ENCODE measurements at regions not wholly inside any gene's neighbourhood (a gene's known extent, or its start where the extent isn't known, plus 50 kb on each side); places are given as distances from the start of the nearest gene placed in this dataset.
"Not testable (repeated sequence)": the region's sequence is repeated elsewhere in the genome, so short reads cannot be mapped to it uniquely, and the experiment has no call there.

DNA sequence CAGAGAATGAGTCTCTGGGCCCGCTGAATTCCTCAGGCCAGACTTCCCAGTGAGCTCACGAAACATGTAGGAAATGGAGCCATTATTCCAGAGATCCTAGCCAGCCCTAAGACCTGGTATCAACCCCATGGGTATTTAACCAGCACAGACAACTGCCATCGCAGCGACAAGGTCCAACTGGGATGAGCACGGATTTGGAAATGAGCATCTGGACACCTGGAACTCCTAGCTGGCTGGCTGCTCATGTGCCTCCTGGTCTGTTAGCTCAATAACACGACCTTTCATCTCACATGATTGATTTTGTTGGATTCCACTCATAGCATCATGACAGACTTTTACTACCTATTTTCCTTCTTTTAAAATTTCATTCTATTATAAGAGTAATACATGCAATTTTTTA is 51.0 kb downstream of the POU3F3 start:
- DNase-seq (ENCODE audit: low spot score) = no peak

DNA sequence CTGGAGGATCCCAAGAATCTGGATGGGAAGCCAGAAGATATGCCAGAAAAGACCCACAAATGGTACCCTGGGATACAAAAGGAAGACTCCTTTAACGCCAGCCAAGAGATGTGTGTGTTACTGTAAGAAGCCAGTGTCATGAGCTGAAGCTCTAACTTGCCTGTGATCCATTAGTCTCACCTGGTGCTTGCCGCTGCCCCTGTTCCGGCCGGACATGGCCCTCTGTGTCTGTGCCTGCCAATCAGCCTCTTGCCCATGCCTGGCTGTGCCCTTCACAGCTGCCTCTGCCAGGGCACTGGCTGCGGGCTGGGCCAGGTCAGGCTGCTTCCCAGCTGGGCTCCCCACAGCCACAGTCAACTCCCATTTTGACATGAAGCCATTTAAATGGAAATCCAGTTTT is 55.4 kb downstream of the POU3F3 start:
- DNase-seq (ENCODE audit: low spot score) = no peak

DNA sequence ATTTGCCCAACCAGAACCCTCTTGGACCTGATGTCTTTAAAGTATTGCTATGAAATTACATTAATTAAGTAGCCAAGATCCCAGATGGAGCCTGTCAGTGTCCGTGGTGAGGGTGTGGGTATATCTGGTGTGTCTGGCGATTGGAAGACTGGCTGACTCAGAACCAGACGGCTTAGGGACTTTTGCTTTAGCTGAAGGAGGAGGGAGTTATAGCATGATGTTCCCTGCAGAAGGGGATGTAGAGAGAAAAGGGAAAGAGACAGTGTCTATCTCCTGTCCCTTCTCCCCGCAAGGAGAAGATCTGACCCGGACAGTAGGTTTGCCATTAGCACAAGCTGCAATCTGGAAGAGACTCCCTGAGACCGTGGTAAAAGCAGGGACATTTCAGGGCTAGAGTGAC is 60.6 kb downstream of the POU3F3 start:
- DNase-seq (ENCODE audit: low spot score) = no peak

DNA sequence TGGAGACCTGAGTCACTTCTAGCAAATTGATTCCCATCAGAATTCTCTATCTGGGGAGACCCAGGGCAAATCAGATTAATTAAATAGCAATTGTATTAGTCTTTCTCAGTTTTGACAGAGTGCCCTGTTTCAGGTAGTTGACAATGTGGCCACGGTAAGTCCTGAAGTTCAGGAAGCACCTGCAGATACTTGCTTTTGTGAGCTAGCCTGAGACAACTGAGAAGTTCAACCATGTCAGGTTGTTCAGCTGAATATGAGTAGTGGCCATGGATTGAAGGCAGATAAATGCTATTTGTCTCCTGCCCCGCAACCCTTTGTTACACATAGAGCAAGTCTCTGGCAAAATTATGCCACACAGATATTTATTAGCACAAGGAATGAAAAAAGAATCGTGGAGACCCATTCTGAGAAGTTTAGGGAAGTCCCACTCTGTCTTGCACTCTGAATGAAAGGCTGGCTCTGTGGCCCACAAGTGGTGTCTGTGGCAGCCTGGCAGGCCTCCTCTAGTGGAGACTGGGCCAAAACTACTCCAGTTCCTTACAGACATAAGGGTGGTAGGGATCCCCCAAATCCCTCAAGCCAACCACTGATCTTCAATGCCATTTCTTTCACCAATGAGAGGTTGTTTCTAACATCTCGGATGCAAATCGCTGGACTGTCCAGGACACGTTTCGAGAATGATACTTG is 61.3 kb downstream of the POU3F3 start:
- no peak for DNase-seq (ENCODE audit: low spot score)

DNA sequence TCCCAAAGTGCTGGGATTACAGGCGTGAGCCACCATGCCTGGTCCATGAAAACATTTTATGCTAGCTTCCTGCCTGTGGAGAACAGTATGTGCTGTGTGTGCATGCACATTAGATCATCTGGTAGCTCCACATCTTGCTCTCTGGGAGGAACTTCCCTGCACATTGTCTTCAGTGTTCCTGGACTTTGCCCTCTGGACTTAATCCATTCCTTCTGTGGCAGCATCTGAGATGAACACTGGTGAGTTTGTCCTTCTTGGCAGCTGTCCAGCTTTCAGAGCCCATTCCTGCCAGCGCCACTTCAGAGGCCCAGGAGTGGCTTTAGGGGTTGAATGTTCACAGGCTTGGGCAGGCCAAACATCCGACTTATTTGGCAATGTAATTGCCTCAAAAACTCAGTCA is 65.2 kb downstream of the POU3F3 start:
- no peak for DNase-seq (ENCODE audit: low spot score)

DNA sequence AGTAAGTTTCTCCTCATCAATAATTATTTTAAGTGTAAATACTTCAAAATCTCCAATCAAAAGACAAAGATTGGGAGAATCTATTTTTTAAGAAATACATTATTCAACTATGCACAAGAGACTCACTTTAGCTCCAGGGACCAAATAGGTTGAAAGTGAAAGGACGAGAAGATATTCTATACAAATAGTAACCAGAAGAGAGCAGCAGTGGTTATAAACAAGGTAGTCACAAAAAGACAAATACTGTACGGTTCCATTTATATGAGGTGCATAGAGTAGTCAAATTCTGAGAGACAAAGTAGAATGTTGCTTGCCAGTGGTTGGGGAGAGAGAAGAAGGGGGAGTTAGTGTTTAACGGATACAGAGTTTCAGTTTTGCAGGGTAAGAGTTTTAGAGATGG is 69.8 kb downstream of the POU3F3 start:
- no peak for DNase-seq (ENCODE audit: low spot score)

DNA sequence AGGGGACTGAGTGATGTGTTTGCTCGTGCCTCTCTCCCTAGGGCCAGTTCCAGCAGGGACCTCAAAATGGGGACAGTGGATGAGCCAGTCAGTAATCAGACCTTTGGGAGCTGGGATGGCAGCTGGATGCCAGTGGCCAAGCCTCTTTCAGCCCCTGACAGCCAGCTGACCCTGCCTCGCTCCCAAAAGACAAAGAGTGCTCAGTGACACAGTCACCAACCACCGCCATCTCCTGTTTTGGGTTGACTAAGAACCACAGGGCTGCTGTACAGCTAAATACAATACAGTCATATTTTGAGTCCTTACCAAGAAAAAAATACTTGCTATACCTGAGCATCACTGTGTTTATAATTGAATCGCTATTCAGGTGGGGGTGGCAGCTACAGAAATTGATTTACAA is 75.7 kb downstream of the POU3F3 start:
- no peak for DNase-seq (ENCODE audit: low spot score)

DNA sequence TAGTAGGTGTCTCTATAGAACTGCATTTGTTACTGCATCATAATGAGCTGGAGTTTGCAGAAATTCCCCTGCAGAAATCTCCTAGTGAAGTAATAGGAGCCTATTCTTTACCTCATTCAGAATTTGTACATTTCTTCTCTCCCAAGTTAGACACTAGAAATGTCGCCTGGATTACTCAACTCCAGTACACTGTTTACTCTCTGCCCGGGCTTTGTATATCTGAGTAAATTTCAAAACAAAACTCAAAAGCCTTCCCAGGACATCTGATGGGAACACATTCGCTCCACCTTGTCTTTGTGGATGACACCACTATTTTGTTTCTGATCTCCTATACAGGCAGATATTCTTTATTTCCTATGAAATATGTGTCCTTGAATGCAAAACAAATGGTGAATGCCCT is 76.8 kb downstream of the POU3F3 start:
- DNase-seq (ENCODE audit: low spot score) = no peak

DNA sequence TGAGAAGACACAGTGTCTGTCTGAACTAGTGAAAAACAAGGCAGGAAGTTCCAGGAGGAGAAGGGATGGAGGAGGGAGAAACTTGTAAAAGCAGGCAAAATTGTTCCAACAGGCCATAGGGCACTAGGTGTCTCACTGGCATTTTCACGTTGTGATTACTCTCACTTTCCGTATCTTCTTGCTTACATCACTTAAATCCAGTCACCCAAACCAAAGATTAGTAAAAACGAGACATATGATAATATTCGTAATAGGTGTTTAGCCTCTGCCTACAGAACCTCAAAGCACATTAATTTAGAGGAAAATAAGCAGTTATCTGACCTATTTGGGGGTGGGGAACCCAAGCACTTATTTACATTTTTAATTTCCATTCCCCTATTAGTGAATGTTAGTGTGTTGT is 78.3 kb downstream of the POU3F3 start:
- no peak for DNase-seq (ENCODE audit: low spot score)

DNA sequence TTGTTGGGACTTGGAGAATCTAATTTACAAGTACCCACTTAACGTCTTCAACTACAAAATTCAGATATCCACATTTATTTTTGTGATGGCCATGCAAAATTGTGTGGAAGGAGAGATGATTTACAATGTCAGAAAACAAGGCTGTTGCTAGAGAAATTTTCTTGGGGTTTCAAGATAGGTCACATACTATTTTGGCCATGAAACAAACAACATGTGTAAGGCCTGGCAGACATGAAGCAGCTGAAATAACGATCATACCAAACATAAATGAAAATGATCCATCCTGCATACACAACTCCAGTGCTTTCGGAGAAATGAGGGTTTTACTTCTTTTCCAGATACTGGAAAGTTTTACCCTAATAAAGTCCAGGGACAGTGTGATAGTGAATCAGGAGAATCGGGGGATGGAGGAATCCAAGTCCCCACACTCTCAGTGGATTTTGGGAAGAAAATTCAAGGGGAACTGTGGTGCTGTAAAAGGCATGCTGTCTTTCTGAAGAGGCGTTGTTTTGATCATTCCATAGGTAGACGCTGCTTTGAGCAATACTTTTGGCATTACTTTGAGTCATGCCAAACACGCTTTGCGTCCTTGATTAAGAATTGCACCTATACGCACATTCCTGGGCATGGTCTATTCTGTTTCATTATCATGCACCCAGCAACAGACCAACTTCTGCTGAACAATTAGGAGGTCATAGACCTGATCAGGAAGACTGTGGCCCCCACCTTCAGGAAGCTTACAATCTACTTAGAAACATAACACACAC is 79.4 kb downstream of the POU3F3 start:
- no peak for DNase-seq (ENCODE audit: low spot score)

DNA sequence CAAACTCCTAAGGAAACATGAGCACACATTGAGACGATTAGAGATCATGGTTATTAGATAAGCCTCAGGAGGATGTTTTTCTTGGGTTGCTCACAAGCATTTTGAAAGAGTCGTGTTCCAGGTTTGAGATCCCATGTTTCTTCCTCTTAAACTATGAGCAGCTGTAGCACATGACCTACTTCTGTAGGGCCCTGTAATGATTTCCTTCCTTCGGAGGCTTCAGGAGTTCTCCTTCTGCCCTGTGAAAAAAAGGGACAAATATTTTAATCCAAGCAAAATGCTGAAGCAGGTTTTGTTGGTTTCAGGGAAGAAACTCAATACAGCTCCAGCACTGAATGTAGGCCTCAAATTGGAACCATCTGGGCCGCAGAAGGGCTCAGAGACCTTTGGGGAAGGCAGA is 82.6 kb downstream of the POU3F3 start:
- no peak for DNase-seq (ENCODE audit: low spot score)

DNA sequence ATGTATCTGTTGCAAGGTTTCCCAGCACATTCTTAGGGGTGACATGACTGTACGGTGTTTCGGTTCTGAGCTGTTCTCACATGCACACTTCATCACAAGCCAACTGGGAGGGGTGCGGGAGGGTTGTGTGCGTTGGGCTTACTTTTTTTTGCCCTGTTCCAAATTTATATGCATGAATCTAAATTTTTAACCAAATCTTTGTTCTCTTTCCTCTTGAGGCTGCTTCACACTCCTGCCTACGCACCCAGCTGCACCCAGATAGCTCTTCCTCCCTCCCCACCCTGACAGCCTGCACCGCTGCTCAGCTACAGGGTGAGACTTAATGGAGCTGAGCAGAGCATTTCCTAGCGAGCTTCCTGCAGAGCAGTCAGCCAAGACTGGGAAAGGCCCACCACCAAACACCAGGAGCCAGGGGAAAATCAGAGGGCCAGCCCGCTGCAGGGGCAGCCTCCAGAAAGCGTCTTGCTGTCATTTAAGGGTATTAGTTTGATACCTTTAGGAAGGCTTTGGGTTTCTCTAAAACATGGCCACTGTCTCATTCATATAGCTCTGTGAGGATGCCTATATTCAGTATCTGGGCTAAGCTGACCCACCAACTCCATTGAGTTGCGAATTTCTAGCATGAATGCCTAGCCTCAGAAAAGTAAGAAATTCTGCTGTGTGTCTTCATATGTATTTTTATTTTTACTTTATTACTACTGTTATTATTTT is 84.5 kb downstream of the POU3F3 start:
- DNase-seq (ENCODE audit: low spot score) = no peak

DNA sequence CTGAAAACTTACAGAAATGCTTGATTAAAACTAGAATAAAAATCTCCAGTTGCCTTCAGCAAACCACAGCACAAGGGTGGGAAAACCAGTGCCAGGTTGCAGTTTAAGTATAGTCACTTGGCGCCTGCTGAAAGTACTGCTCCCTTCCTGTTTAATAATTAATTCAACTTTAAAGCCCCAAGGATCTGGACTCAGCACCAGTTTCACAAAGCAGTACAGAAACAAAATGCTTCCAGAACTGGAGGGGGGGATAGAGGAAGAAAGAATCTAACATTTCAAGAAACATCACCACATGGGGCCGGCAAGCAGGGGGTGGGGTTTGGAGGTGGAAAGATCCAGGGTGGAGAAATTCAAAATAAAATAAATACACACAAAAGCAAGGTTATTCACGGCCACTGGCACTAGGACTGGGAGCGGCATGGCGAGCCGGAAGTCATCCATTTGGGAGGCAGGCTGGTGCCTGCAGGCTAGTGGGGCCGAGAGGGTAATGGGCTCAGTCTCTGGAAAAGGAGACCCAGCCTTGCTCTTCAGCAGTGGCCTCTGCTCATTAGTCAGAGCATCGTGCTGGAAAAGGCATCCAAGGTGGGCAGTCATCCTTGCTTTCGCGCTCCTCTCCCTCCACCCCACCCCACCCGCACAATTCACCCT is 85.8 kb downstream of the POU3F3 start:
- peak; percentile 17 for DNase-seq (ENCODE audit: low spot score)

DNA sequence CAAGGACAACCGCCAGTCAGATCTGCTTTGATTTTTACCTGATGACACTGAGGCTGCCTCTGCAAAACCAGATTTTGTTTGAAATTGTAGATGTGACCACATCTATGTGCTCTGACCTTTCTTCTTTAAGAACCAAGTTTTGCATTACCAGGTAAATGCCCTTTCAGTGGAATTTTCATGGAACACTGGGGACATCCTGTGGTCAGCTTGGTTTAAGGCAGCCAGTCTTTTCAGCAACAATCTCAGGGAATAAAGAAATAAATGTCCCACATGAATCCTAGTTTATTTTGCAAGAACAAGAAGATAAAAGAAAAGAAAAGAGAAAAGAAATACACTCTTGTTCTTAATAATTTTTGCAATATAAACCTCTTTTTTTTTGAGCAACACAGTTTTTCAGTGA is 90.6 kb downstream of the POU3F3 start:
- peak; percentile 64 for DNase-seq (ENCODE audit: low spot score)

DNA sequence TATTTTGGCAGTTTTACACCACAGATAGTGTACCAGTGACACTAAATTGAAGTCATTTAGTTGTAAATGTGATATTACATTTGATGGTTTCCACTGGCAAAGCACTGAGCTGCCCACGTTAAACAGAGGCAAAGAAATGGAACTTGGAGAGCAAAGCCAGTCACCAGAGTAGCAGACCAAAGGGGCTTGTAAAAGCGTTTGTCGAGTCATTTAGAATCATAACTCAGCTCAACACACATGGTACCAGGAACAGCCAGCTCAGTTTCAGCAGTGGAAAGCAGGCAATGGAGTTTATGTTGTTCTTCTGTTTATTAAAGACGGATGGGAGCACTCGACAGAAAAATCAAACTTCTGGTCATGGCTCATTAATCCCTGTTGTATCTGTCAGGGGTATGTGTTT is 91.2 kb downstream of the POU3F3 start:
- no peak for DNase-seq (ENCODE audit: low spot score)

DNA sequence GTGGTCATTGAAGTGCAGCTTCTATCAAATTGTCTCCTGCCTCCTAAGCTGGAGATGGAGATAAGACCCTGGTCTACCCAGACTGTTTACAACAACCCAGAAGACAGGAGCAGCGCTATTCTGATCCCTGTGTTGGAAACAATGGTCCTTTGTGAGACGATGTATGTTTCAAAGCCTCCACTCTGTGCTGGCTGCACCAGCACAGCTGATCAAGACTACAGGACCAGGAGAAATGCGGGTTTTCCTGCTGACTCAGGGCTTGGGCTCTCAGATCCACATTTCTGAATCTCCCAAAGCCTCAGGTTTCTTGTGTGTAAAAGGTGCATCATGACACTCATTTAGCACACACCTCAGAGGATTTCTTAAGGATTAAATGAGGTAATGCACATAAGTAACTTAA is 92.0 kb downstream of the POU3F3 start:
- no peak for DNase-seq (ENCODE audit: low spot score)

DNA sequence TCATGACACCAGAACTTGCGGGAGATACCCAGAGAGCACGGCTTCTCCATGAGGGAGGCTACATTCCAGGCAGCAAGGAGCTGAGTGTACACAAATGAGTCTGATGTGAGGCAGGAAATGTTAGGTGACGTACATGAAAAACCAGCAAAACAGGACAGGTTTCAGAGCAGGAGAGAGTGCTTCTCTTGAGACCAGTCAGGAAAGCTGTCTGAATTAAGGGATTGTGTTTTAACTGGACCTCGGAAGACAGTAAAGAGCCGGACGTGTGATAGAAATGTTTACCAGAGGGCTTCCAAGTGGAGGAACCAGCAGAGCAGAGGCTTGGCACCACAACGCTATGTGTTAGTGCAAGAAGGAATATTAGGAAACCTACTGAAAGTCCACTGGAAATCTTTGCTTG is 90.4 kb upstream of the MRPS9 start:
- not testable (repeated sequence) for DNase-seq (ENCODE audit: low spot score)

DNA sequence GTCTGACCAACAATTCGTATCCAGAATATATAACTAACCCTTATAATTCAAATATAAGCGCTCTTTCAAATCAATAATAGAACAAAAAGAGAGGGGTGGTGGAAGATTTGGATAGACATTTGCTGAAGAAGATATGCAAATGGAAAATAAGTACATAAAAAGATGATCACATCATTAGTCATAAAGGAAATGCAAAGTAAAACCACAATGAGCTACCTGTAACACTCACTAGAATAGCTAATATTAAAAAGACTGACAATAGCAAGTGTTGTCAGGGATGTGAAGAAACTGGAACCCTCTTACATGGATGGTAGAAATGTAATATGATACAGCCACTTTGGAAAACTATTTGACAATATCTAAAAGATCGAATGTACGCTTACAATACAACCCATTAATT is 84.9 kb upstream of the MRPS9 start:
- no peak for DNase-seq (ENCODE audit: low spot score)

DNA sequence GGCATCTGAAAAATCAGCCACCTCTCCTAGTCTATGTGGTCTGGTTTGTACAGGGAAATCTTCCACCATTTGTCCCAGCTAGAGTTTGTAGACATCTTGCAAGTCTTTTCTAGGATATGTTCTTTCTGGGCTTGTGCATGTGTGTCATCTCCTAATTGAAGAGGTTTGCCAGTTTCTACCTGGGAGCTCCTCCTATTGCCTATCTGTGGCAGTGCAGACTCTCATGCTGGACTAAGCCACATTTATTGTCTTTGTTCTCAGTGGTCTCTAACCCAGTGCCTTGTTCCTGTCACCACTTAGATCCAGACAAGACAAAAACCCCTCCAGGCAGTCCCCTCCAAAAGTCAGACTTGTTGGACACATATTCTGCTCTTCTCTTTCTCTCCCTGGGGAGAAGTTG is 72.0 kb upstream of the MRPS9 start:
- no peak for DNase-seq (ENCODE audit: low spot score)

DNA sequence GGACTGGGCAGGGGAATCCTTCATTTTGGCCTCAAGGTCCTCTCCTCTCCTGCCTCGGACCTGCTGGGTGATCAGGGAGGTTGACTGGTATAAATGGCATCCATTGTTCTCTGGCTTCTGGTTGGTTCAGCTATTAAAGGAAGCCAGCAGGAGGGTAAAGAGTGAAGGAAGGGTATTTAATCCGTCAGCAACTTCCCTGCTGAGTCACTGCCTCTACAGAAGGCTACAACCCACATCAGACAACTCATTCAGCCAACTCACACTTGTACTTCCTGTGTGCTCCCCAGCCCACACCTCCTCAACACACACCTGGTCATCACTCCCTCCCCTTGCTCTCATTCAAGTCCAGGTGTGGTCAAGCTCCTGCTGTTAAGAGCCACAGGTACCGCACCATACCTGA is 68.3 kb upstream of the MRPS9 start:
- DNase-seq (ENCODE audit: low spot score) = no peak

DNA sequence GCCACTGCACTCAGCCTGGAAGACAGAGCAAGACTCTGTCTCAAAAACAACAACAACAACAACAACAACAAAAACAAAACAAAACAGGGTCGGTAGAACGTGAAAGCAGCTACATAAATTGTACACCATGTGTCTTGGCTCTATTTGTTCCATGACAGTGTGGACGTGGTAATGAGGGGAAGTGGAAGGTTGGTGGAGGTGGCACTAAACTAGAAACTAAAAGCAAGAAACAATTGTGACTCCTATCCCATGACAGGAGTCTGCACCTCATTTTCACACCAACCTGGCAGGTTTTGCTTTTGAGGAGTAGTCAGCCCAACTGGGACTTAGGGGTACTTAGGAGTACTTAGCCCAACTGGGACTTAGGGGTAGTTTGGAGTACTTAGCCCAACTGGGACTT is 62.5 kb upstream of the MRPS9 start:
- DNase-seq (ENCODE audit: low spot score) = no peak

DNA sequence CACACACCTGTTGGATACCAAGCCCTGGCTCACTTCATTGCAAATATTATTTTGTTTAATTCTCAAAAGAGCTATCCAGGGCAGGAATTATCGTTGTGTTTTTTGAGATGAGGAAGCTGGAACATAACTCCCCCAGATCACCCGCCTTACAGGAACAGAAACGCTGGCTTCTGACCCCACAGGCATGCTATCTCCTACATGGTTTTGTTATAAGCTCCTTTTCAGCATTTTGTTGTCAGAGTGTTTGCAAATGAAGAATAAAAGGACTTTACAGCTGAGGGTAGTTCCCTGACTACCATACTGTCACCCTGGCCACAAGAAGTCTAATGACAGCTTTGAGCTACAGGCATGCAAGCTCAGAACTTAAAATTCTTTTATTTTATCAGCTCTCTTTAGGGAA is 62.0 kb upstream of the MRPS9 start:
- DNase-seq (ENCODE audit: low spot score) = no peak

DNA sequence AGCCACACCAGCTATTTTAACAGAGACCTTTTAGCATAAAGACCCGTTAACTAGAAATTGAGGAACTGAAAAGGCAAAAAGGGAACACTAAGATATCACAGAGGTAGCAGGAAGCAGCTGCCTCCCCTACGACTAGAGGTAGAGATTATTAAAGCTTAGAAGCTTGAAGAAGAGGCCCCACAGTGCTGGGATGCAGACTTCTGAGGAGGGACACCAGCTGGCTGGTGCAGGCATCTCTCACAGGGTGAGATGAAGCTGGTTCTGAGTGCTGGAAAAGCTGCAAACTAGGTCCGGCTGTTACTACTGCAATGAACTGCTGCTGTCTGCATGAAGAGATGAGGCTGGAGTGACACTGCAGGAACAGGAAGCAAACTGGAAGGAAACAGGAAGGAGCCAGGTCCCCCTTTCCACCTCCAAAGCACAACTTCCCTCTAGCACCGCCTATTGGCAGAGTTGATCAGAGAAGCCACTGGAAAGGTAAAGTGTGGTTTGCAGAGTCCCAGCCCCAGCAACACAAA is 61.2 kb upstream of the MRPS9 start:
- peak; percentile 64 for DNase-seq (ENCODE audit: low spot score)
